H1 (cell line): ENCODE measurements at regions not wholly inside any gene's neighbourhood (a gene's known extent, or its start where the extent isn't known, plus 50 kb on each side); places are given as distances from the start of the nearest gene placed in this dataset.

Source experiments
- TF ChIP-seq, protein P1 (sequence below): fragments of 300-600 bp; sonication (generic); IDR thresholded peaks from 2 replicates; pipeline ENCODE4 v1.7.1; 2012; ENCODE audit warnings: low read length, moderate library complexity, mild to moderate bottlenecking, inconsistent platforms; ENCODE audit not compliant: insufficient replicate concordance

DNA sequence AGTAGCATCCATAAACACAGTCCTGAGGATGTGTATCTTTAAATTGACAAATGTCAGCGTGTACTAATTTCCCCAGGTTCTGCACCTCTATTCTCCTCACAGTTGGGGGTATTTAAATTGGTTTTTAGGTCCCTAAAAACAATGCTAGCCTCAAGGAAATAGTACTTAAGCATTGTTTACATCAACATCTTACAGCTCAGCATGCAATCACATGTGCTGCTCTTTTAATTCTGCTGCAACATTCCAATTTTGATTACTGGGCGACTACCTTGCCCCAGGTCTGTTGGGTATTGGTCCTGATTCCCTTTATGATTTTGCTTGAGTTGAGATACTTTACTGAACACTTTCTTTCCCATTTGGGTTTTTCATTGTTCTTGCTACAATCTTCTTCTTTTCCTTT lies 616.6 kb downstream of the CCER1 start (continued):
- TF ChIP-seq, protein P1, sequence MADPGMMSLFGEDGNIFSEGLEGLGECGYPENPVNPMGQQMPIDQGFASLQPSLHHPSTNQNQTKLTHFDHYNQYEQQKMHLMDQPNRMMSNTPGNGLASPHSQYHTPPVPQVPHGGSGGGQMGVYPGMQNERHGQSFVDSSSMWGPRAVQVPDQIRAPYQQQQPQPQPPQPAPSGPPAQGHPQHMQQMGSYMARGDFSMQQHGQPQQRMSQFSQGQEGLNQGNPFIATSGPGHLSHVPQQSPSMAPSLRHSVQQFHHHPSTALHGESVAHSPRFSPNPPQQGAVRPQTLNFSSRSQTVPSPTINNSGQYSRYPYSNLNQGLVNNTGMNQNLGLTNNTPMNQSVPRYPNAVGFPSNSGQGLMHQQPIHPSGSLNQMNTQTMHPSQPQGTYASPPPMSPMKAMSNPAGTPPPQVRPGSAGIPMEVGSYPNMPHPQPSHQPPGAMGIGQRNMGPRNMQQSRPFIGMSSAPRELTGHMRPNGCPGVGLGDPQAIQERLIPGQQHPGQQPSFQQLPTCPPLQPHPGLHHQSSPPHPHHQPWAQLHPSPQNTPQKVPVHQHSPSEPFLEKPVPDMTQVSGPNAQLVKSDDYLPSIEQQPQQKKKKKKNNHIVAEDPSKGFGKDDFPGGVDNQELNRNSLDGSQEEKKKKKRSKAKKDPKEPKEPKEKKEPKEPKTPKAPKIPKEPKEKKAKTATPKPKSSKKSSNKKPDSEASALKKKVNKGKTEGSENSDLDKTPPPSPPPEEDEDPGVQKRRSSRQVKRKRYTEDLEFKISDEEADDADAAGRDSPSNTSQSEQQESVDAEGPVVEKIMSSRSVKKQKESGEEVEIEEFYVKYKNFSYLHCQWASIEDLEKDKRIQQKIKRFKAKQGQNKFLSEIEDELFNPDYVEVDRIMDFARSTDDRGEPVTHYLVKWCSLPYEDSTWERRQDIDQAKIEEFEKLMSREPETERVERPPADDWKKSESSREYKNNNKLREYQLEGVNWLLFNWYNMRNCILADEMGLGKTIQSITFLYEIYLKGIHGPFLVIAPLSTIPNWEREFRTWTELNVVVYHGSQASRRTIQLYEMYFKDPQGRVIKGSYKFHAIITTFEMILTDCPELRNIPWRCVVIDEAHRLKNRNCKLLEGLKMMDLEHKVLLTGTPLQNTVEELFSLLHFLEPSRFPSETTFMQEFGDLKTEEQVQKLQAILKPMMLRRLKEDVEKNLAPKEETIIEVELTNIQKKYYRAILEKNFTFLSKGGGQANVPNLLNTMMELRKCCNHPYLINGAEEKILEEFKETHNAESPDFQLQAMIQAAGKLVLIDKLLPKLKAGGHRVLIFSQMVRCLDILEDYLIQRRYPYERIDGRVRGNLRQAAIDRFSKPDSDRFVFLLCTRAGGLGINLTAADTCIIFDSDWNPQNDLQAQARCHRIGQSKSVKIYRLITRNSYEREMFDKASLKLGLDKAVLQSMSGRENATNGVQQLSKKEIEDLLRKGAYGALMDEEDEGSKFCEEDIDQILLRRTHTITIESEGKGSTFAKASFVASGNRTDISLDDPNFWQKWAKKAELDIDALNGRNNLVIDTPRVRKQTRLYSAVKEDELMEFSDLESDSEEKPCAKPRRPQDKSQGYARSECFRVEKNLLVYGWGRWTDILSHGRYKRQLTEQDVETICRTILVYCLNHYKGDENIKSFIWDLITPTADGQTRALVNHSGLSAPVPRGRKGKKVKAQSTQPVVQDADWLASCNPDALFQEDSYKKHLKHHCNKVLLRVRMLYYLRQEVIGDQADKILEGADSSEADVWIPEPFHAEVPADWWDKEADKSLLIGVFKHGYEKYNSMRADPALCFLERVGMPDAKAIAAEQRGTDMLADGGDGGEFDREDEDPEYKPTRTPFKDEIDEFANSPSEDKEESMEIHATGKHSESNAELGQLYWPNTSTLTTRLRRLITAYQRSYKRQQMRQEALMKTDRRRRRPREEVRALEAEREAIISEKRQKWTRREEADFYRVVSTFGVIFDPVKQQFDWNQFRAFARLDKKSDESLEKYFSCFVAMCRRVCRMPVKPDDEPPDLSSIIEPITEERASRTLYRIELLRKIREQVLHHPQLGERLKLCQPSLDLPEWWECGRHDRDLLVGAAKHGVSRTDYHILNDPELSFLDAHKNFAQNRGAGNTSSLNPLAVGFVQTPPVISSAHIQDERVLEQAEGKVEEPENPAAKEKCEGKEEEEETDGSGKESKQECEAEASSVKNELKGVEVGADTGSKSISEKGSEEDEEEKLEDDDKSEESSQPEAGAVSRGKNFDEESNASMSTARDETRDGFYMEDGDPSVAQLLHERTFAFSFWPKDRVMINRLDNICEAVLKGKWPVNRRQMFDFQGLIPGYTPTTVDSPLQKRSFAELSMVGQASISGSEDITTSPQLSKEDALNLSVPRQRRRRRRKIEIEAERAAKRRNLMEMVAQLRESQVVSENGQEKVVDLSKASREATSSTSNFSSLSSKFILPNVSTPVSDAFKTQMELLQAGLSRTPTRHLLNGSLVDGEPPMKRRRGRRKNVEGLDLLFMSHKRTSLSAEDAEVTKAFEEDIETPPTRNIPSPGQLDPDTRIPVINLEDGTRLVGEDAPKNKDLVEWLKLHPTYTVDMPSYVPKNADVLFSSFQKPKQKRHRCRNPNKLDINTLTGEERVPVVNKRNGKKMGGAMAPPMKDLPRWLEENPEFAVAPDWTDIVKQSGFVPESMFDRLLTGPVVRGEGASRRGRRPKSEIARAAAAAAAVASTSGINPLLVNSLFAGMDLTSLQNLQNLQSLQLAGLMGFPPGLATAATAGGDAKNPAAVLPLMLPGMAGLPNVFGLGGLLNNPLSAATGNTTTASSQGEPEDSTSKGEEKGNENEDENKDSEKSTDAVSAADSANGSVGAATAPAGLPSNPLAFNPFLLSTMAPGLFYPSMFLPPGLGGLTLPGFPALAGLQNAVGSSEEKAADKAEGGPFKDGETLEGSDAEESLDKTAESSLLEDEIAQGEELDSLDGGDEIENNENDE: peak; percentile 63
